HG02763 (cell line): ENCODE measurements at regions not wholly inside any gene's neighbourhood (a gene's known extent, or its start where the extent isn't known, plus 50 kb on each side); places are given as distances from the start of the nearest gene placed in this dataset.
"Not testable (repeated sequence)": the region's sequence is repeated elsewhere in the genome, so short reads cannot be mapped to it uniquely, and the experiment has no call there.

Experiments
- ATAC-seq: cut with Tn5 transposase; IDR thresholded peaks from one replicate; pipeline ENCODE4 v1.9.1; 2021; ENCODE audit warnings: mild to moderate bottlenecking, moderate library complexity; ENCODE audit not compliant: unreplicated experiment

DNA sequence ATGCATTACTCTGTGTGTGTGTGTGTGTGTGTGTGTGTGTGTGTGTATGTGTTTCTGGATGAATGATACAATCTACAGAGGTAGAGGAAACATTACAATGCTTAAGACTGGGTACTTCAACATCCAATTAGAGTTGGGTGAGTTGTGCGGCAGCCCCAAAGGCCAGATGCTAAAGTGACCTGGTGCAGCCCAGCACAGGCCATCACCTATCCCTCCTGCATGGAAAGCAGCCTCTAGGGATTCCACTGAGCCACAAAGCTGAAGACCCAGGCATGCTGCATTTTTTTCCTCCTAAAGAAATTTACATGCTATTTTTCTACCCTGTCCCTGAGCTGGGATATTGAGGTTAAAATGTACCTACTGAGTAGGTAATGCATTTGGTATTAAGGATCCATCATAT is 79.1 kb upstream of the ETAA1 start:
- no peak for ATAC-seq

GRCh38 chr2:67318563-67318962 is 78.6 kb upstream of the ETAA1 start:
- ATAC-seq = no peak

GRCh38 chr2:67318993-67319481 is 78.1 kb upstream of the ETAA1 start:
- ATAC-seq = no peak

- ATAC-seq = no peak
These were observed 76.1 kb upstream of the ETAA1 start for GRCh38 chr2:67320861-67321587.

DNA sequence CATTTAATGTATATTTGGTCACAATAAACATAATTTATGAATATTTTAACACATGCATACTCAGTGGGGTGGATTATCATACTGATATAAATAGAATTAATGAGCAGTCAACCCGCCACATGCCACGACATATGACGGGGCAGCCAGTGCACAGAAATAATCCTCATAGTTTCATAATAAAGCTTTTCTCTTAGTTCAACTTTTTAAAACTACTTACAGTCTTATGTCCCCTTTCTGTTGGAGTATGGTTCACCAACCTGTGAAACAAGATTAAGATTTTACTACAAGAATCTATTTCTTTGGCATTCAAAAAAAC is 75.6 kb upstream of the ETAA1 start:
- ATAC-seq = no peak

- ATAC-seq = no peak
These were observed 74.7 kb upstream of the ETAA1 start for GRCh38 chr2:67322353-67323001.

- ATAC-seq = no peak
These were observed 73.7 kb upstream of the ETAA1 start for GRCh38 chr2:67323209-67323991.

DNA sequence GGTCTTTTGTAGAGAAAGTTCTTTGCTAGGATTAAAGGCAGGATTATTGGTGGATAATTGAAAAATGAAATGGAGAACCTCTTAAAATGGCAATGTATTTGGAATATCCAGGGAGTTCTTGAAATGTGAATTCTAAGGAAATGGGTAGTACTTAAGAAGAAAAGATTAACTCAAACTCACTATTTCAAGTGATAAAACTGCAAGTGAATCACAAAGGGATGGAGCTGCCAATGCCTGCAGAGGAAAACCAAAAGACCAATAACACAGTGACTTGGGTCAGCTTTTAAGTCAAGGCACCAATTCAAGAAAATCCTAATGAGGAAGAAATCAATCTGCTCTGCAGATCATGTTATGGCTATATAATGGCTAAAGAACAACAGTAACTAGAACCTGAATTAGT is 67.6 kb upstream of the ETAA1 start:
- no peak for ATAC-seq

DNA sequence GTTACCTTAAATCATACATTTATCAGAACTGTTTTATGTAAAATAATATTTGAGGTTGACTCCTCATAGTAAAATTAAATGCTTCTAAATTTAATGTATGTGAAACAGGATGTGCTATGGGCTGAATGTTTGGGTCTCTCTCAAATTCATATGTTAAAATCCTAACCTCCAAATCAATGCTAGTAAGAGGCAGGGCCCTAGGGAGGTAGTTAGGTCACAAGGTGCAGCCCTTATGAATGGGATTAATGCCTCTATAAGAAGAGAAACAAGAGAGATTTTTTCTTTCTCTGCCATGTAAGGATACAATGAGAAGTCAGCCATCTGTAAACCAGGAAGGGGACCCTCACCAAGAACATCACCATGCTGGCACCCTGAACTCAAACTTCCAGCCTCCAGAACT is 67.2 kb upstream of the ETAA1 start:
- no peak for ATAC-seq

- not testable (repeated sequence) for ATAC-seq
These were observed 65.6 kb upstream of the ETAA1 start for GRCh38 chr2:67331419-67332086.

DNA sequence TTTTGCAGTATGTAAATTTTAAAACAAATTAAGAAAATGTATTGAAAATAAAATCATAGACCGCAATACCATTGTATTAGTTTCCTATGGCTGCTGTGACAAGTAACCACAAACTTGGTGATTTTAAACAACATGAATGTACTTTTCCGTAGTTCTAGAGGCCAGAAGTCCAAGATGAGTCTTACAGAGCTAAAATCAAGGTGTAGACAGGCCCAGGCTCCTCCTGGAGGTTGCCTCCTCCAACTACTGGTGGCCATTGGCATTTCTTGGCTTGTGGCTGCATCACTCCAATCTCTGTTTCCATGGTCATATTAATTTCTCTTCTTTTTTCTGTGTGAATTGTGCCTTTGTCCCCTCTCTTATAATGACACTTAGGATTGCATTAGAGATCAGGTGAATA is 59.2 kb upstream of the ETAA1 start:
- ATAC-seq = no peak

DNA sequence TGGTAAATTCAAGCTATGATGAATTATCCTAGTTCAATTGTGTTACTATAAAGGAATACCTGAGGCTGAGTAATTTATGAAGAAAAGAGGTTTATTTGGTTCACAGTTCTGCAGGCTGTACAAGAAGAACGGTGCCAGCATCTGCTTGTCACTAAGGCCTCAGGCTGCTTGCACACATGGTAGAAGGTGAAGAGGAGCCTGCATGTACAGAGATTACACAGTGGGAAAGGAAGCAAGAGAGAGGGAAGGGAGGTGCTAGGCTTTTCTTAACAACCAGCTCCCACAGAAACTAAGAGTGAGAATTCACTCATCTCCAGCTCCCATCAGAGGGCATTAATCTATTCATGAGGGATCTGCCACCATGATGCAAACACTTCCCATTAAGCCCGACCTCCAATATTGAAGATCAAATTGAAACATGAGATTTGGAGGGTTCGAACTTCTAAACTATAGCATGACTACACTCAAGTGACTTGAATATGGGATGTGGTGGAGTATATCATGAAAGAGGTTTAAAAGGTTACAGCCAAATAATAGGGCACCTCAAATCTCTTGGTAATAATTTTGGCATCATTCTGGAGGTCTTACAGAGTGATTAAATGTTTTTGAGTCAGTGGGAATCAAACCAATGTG is 58.4 kb upstream of the ETAA1 start:
- ATAC-seq = no peak

DNA sequence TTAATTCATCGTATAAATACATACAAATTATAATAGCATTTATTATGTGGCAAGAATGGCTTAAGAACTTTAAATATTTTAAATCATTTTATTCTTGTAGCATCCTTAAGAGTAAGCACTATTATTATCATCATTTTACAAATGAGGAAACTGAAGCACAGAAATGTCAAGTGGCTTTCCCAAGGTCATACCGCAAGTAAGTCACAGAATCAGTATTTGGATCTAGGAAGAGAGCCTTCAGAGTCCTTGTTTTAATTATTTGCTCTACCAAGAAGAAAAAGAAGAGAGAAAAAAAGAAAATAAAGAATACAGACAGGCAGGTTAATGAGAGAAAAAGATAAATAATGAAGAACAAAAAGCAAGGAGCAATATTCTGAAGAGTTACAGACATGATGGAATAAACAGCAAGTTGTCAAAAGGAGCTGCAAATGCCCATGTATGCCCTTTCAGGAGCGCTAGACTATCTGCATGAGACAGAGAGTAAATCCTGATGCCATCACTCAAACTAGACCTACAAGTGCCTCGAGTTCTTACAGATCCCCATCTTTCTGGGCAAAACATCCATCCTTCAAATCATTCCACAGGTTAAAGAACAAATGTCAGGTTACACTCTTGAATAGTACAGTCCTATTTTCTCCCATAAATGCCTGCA is 57.8 kb upstream of the ETAA1 start:
- ATAC-seq = no peak

DNA sequence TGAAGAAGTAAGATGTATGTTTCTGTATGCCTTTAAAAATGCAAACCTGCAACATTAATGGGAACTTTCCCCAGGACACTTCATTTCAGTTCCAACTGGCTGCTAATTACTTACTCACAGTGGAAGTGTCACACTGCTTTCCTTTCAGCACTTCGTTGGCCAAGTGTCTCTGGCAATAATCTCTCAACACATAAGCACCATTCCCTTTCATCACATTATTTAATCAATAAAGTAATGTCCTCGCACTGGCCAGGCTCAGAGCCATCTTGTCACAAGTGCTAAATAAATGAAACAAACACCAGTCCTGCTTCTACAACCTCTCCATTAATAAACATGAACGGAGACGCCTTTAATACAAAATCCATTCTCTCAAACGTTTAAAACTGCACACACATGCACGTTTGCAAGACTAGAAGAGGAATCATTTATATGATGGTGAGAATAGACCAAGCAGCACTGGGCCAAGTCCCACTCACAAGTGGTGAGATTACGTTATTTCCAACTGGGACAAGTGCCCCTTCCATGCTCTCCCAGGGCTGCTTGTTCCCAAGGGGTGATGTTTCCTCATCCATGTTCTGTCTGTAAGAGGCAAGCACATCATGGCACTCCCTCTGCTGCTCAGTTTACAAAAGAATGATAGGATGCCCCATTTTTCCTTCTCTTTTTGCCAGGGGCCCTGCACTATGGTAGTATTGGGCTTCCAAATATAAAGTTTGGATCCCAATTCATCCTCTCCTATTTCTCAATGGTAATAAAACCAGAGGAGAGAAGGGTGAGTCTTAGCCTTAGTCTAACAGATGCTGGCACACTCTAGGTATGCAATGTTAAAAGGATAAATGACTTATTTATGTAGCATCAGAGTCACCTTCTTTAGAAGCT is 56.8 kb upstream of the ETAA1 start:
- ATAC-seq = no peak

DNA sequence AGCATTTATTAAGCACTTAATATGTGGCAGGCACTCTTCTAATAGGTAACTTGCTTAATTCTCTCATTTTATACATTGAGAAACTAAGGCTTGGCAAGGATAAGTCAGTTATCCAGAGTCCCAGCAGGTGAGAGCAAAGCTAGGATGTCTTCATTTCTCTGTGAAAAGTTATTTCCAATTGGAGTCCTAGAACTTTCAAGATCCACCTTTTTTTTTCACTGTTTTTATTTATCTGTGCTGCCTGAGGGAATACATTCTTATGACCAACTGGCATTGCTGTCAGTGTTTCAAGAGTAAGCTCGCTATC is 56.2 kb upstream of the ETAA1 start:
- no peak for ATAC-seq

DNA sequence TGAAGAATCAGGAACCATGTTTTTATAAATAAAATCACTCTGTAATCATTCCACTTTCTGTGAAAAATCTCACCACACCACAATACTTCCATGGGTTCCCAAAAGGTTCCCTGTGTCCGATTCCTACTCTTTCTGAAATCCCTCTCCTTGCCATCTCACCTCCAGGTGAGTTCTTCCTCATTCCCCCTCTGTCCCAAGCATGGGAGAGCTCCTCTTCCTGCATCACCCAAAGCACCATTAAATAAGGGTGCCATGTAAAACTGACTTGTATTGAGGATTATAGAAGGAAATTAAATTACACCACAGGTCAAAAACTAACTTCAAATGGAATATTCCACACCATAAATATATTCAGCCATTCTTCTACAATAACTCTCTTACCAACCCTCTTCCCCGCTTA is 55.8 kb upstream of the ETAA1 start:
- ATAC-seq = no peak

DNA sequence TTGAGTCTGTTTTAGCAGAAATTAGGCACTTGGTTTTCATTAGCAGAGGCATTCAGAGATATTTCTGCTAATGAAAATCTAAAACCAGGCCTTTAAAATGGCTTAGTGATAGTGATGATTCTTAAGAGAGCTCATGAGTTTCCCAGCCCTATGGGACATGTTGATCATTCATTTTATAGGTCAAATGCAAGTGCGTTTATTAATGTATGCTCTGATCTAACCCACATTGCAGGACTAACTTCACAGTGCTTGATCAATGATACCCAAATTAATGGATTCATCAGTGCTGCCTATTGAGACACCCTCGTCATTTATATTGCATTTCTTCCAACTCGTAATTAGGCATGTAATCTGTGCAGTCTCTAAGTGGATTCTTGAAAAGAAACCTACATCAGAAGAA is 54.7 kb upstream of the ETAA1 start:
- no peak for ATAC-seq

DNA sequence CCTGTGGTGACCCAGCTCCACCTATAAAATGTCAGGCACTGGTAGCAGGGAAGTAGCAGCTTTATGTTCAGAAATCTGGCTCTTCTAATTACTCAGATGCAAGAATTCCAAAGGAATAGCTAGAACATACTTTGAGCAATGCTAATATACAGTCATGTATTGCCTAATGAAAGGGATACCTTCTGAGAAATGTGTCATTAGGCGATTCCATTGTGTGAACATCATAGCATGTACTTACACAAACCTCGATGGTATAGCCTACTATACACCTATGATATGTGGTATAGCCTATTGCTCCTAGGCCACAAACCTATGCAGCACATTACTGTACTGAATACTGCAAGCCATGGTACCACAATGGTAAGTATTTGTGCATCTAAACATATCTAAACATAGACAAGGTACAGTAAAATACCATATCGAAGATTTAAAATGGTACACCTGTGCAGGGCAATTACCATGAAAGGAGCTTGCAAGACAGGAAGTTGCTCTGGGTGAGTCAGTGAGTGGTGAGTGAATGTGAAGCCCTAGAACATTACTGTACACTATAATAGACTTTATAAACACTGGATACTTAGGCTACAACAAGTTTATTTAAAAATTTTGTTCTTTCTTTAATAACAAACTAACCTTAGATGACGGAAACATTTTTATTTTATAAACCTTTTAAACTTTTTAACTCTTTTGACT is 50.3 kb upstream of the ETAA1 start:
- no peak for ATAC-seq
